Fibroblast of lung (primary cell): ENCODE measurements at regions not wholly inside any gene's neighbourhood (a gene's known extent, or its start where the extent isn't known, plus 50 kb on each side); places are given as distances from the start of the nearest gene placed in this dataset.

Experiments used
- CTCF ChIP-seq, 2 donors: IDR thresholded peaks in 1 of 2; conservative IDR thresholded peaks in 1 of 2; 1 replicate in 1 of 2; 2 replicates in 1 of 2; pipeline ENCODE4 v1.5.1; 2011 to 2012; ENCODE audit warnings: low read length in 2 of 2, control low read depth in 1 of 2, inconsistent platforms in 1 of 2, low read depth in 1 of 2, mild to moderate bottlenecking in 1 of 2
- EZH2 ChIP-seq: IDR thresholded peaks from 2 replicates; pipeline ENCODE4 v1.5.1; 2012; ENCODE audit warnings: low read length, control low read depth, mild to moderate bottlenecking; ENCODE audit errors: missing control alignments

GRCh38 chr11:69558519-69558941, 77.1 kb downstream of the LINC01488 start:
- TF ChIP-seq CTCF (conservative IDR thresholded peaks at IDR 0.05 in 1 of 2, IDR thresholded peaks at IDR 0.05 in 1 of 2; ENCODE audit: low read depth in 1 of 2, low read length in 2 of 2) (no peak), EZH2 (no peak)
